ENCODE measurements at regions not wholly inside any gene's neighbourhood (a gene's known extent, or its start where the extent isn't known, plus 50 kb on each side); places are given as distances from the start of the nearest gene placed in this dataset.

GRCh38 chr15:39184701-39185390, 396.0 kb upstream of the THBS1 start:
- Histone ChIP-seq H2AK5ac (ENCODE audit: low read depth, low read length) (no peak overlapping the region), H3K18ac (ENCODE audit: extremely low read depth, low read length) (no peak overlapping the region), H3K4ac (replicated peaks; ENCODE audit: insufficient read length, low read depth, low read length) (no peak overlapping the region), H2BK20ac (ENCODE audit: low read length) (no peak overlapping the region; the same call in 1 of the 2 replicates), H3K9ac (replicated peaks in 1 of 4; ENCODE audit: extremely low read depth in 1 of 4, low read depth in 3 of 4, low read length in 3 of 4) (no peak overlapping the region), H3K14ac (ENCODE audit: insufficient read length) (no peak overlapping the region), H3K36me3 (ENCODE audit: control insufficient read depth in 2 of 4, insufficient read depth in 4 of 4, low read length in 3 of 4) (no peaks in the 10 kb centered on the region), H2BK12ac (ENCODE audit: low read depth, low read length) (no peak overlapping the region; the same call in 1 of the 2 replicates), H2BK5ac (ENCODE audit: low read depth, low read length) (no peak overlapping the region), H3K9me3 (ENCODE audit: insufficient read depth in 2 of 2, low read depth in 1 of 2, low read length in 1 of 2) (no peaks in the 10 kb centered on the region), H2BK120ac (replicated peaks; ENCODE audit: low read depth, low read length) (no peak overlapping the region), H3K79me2 (ENCODE audit: control insufficient read depth in 1 of 2, insufficient read depth in 2 of 2, low read length in 2 of 2) (no peaks in the 10 kb centered on the region), H4K91ac (replicated peaks; ENCODE audit: insufficient read length, low read length) (no peak overlapping the region), H3K79me1 (ENCODE audit: low read depth, low read length) (no peaks in the 10 kb centered on the region), H4K5ac (ENCODE audit: insufficient read length, low read depth, low read length) (no peak overlapping the region), H3K27ac (ENCODE audit: low read depth, low read length) (no peak overlapping the region), H3K4me1 (replicated peaks in 1 of 4; ENCODE audit: control insufficient read depth in 3 of 4, insufficient read depth in 4 of 4, low read length in 3 of 4) (no peaks in the 10 kb centered on the region), H4K8ac (ENCODE audit: extremely low read depth, insufficient read depth, low read length) (no peak overlapping the region), H3K27me3 (replicated peaks in 1 of 4; ENCODE audit: control insufficient read depth in 3 of 4, extremely low read depth in 1 of 4, insufficient read depth in 3 of 4, low read length in 3 of 4) (no peaks in the 10 kb centered on the region), H3K23me2 (ENCODE audit: low read depth, low read length) (no peaks in the 10 kb centered on the region), H2AFZ (ENCODE audit: low read length) (no peak overlapping the region), H4K20me1 (replicated peaks in 1 of 2; ENCODE audit: control insufficient read depth in 1 of 2, insufficient read depth in 2 of 2, low read length in 2 of 2) (no peaks in the 10 kb centered on the region), H3K23ac (ENCODE audit: insufficient read length) (no peak overlapping the region), H3K4me2 (ENCODE audit: insufficient read depth in 1 of 2, low read depth in 2 of 2, low read length in 2 of 2) (no peak overlapping the region), H3K56ac (replicated peaks; ENCODE audit: insufficient read length, low read depth, low read length) (no peak overlapping the region), H2BK15ac (ENCODE audit: low read length) (no peak overlapping the region), H3K4me3 (ENCODE audit: extremely low read depth in 1 of 4, insufficient read depth in 2 of 4, low read depth in 3 of 4, low read length in 4 of 4) (no peak overlapping the region)
- ChIA-PET POLR2A (ENCODE audit: partially characterized antibody) (interaction anchor here (1.8 kb wide), 1 partner anchor 28 kb away, joined by 6 read pairs; no protein-coding TSS in a partner anchor), CTCF (ENCODE audit: partially characterized antibody) (interaction anchor here (1.1 to 1.2 kb wide), 3 partner anchors 9 to 456 kb away, joined by 3 to 4 read pairs (median 3); no protein-coding TSS in a partner anchor)
- WGBS, 2 experiments (ENCODE audit: extremely low coverage in 1 of 2, insufficient coverage in 1 of 2, insufficient read length in 1 of 2, insufficient replicate concordance in 2 of 2, low coverage in 1 of 2, low lambda C conversion rate in 2 of 2, missing lambda C conversion rate in 1 of 2), result 94% methylated on average over 4 of the region's 4 CpGs; no CpG with 5 or more reads in 1 of the 2 experiments
- no peak for DNase-seq (ENCODE audit: low read depth in 1 of 2, low spot score in 2 of 2)
- FAIRE-seq, result no peak
- TF ChIP-seq GABPA (IDR thresholded peaks at IDR 0.05; ENCODE audit: borderline replicate concordance, insufficient read depth, low read length) (no peak), TBP (IDR thresholded peaks at IDR 0.05; ENCODE audit: low read depth, low read length) (no peak), RAD21 (IDR thresholded peaks at IDR 0.05 in 1 of 2, conservative IDR thresholded peaks at IDR 0.05 in 1 of 2; ENCODE audit: low read depth in 2 of 2, low read length in 2 of 2) (no peak), FOSL1 (IDR thresholded peaks at IDR 0.05; ENCODE audit: insufficient read depth, low read depth, low read length) (no peak), SIRT6 (IDR thresholded peaks at IDR 0.05; ENCODE audit: low read length) (no peak), JUN (IDR thresholded peaks at IDR 0.05; ENCODE audit: low read depth, low read length) (no peak), NANOG (IDR thresholded peaks at IDR 0.05; ENCODE audit: insufficient read depth, low read depth, low read length, poor library complexity, severe bottlenecking) (no peak), E2F6 (IDR thresholded peaks at IDR 0.05) (no peak), SP2 (IDR thresholded peaks at IDR 0.05; ENCODE audit: low read length) (no peak)
